AG09319 (cell line): ENCODE measurements at regions not wholly inside any gene's neighbourhood (a gene's known extent, or its start where the extent isn't known, plus 50 kb on each side); places are given as distances from the start of the nearest gene placed in this dataset.

Source experiments
- DNase-seq: peaks from one replicate; pipeline ENCODE4 v3.0.0-alpha.2; 2010; ENCODE audit warnings: low read depth; ENCODE audit errors: extremely low read depth
- TF ChIP-seq, protein P1 (sequence below): IDR thresholded peaks from 2 replicates; pipeline ENCODE4 v1.5.1; 2011; ENCODE audit warnings: low read depth, mild to moderate bottlenecking, inconsistent platforms, low read length, moderate library complexity

DNA sequence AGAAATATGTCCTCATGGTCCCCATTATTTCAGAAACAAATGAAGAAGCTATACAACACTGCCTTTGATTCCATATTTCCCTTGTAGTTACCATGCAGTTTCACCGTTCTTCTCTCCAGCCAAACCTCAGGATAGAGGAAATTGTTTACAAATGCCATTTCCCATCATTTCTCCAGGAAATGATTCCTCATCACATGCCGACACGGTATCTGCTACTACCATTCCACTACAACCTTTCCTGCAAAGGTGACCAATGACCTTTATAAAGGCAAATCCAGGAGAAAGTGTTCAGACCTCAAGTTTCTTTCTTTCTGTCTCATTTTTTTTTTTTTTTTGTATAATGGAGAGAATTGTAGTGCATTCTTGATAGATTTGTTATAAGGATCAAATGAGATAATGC is 460.8 kb upstream of the CDH20 start:
- TF ChIP-seq, protein P1, sequence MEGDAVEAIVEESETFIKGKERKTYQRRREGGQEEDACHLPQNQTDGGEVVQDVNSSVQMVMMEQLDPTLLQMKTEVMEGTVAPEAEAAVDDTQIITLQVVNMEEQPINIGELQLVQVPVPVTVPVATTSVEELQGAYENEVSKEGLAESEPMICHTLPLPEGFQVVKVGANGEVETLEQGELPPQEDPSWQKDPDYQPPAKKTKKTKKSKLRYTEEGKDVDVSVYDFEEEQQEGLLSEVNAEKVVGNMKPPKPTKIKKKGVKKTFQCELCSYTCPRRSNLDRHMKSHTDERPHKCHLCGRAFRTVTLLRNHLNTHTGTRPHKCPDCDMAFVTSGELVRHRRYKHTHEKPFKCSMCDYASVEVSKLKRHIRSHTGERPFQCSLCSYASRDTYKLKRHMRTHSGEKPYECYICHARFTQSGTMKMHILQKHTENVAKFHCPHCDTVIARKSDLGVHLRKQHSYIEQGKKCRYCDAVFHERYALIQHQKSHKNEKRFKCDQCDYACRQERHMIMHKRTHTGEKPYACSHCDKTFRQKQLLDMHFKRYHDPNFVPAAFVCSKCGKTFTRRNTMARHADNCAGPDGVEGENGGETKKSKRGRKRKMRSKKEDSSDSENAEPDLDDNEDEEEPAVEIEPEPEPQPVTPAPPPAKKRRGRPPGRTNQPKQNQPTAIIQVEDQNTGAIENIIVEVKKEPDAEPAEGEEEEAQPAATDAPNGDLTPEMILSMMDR, result no peak

GRCh38 chr18:60873708-60874107 is 459.5 kb upstream of the CDH20 start:
- TF ChIP-seq, protein P1, result no peak
- DNase-seq, result no peak

More for the DNA sequence above, 460.8 kb upstream of the CDH20 start:
- no peak for DNase-seq

GRCh38 chr18:60875957-60876507 is 457.2 kb upstream of the CDH20 start:
- TF ChIP-seq, protein P1, result no peak

DNA sequence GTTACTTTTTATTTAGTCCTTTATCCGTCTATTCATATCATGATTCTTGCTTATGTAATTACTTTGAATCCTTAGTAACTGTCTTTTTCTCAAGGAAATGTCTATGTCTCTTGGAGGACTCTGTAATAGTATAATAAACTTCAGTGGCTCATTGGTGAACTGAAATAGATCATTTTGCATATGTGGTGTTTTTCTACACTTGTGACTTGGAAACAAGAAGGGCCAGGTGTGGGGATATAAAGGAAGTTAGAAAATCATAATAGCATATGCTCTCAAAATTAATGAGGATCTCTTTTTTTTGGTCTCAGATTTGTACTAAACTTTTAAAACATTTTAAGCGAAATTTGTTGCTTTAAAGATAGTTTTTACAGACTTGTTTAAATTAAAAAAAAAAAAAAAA is 453.0 kb upstream of the CDH20 start:
- TF ChIP-seq, protein P1, result no peak
- no peak for DNase-seq

More at GRCh38 chr18:60875957-60876507, 457.2 kb upstream of the CDH20 start:
- DNase-seq, result no peak

- TF ChIP-seq, protein P1, result no peak
- DNase-seq, result no peak
Measured at GRCh38 chr18:60883587-60883986, 449.6 kb upstream of the CDH20 start.

DNA sequence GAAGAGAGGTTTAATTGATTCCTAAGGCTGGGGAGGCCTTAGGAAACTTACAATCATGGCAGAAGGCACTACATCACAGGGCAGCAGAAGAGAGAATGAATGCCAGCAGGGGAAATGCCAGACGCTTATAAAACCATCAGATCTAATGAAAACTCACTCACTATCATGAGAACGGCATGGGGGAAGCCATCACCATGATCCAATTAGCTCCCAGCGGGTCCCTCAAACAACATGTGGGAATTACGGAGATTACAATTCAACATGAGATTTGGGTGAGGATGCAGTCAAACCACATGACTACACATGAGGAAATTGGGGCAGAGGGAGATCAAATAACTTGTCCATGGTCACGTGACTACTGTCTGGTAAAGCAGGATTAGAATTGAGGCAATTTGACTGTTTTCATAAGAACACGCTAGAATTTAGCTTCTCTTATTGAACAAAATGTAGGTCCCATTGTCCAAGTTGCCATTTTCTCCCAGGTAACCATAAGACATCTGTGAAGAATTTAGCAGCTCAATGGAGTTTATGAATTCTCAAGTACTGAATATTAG is 445.1 kb upstream of the CDH20 start:
- no peak for DNase-seq
- TF ChIP-seq, protein P1, result no peak

DNA sequence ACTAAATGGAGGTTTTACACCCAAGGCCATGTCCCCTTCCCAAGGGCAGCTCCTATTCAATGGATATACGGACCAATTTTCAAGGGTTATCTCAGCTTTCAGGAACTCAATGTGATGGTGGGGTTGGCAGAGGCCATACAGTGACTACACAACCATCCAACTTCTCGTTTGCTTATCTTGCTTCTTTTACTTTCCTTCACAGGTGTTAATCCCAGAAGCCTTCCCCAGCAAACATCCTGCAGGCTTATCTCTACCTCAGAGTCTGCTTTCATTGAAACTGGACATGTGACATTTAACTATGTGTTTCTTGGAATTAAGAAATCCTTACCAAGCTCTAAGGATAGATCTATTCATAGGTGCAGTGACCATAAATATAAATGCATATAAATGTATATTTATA is 443.8 kb upstream of the CDH20 start:
- DNase-seq, result no peak
- TF ChIP-seq, protein P1, result no peak
